ENCODE measurements at regions not wholly inside any gene's neighbourhood (a gene's known extent, or its start where the extent isn't known, plus 50 kb on each side); places are given as distances from the start of the nearest gene placed in this dataset.

DNA sequence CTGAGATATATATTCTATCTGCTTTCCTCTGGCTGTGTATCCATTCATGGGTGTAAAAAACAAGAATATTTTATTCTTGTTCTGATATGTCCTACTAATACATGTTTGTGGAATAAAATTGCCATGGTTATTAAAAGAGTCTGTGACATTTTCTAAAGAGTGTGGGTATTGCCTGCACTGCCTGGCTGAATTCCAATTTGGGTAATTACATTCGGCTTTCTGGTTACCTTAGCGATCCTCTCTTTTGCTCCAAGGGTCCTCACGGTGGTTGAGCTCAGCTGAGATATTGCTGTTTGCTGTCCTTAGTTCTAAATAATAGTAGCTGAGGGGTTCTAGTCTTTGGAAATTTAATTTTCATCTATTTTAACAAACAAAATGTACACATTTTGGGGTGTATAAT lies 301.4 kb upstream of the DNAJC19 start:
- H3K27me3 ChIP-seq (ENCODE audit: control insufficient read depth, insufficient read depth, low read length): no peaks in the 10 kb centered on the region
- H3K36me3 ChIP-seq (ENCODE audit: control insufficient read depth, insufficient read depth, low read length): no peaks in the 10 kb centered on the region
- H3K9me3 ChIP-seq (replicated peaks; ENCODE audit: control insufficient read depth, low read depth, low read length): no peaks in the 10 kb centered on the region
- no CpG with 5 or more reads among the region's 3 CpGs for WGBS (ENCODE audit: insufficient coverage)
- no peak overlapping the region for H3K27ac ChIP-seq (ENCODE audit: low read length)
- DNase-seq: no peak
- H3K4me3 ChIP-seq (ENCODE audit: low read length): no peak overlapping the region
- H3K4me1 ChIP-seq (ENCODE audit: control insufficient read depth, insufficient read depth, low read length): no peaks in the 10 kb centered on the region

- Histone ChIP-seq H3K9me3 (replicated peaks; ENCODE audit: control insufficient read depth, low read depth, low read length) (no peaks in the 10 kb centered on the region), H3K27me3 (ENCODE audit: control insufficient read depth, insufficient read depth, low read length) (no peaks in the 10 kb centered on the region)
- no peak for DNase-seq
These were observed 299.8 kb upstream of the DNAJC19 start for GRCh38 chr3:181289306-181289705.

DNA sequence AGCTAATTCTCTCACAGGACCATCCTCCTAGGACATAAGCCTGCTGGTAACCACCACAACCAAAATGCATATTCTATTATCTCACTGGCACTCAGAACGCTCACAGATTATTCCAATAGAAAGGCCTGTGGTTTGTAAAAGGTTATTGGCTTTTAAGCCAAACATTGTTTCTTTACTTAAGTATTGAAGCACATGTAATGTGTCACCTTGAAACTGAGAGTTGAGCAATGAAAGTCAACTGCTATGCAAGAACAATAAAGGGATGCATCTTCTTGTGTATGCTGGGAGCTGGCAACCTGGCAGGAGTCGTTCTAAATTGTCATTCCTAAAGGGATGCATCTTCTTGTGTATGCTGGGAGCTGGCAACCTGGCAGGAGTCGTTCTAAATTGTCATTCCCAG lies 298.6 kb upstream of the DNAJC19 start:
- H3K27ac ChIP-seq (ENCODE audit: low read length): no peak overlapping the region
- H3K9me3 ChIP-seq (replicated peaks; ENCODE audit: control insufficient read depth, low read depth, low read length): no peaks in the 10 kb centered on the region
- no peaks in the 10 kb centered on the region for H3K36me3 ChIP-seq (ENCODE audit: control insufficient read depth, insufficient read depth, low read length)
- no peaks in the 10 kb centered on the region for H3K4me1 ChIP-seq (ENCODE audit: control insufficient read depth, insufficient read depth, low read length)
- WGBS (ENCODE audit: insufficient coverage): no CpG with 5 or more reads among the region's 3 CpGs
- DNase-seq: no peak
- H3K4me3 ChIP-seq (ENCODE audit: low read length): no peak overlapping the region
- H3K27me3 ChIP-seq (ENCODE audit: control insufficient read depth, insufficient read depth, low read length): no peaks in the 10 kb centered on the region

More at GRCh38 chr3:181289306-181289705, 299.8 kb upstream of the DNAJC19 start:
- Histone ChIP-seq H3K4me3 (ENCODE audit: low read length) (no peak overlapping the region), H3K27ac (ENCODE audit: low read length) (no peak overlapping the region), H3K4me1 (ENCODE audit: control insufficient read depth, insufficient read depth, low read length) (no peaks in the 10 kb centered on the region), H3K36me3 (ENCODE audit: control insufficient read depth, insufficient read depth, low read length) (no peaks in the 10 kb centered on the region)
- WGBS (ENCODE audit: insufficient coverage): no CpG with 5 or more reads among the region's 4 CpGs

GRCh38 chr3:181279239-181279565 lies 289.7 kb upstream of the DNAJC19 start:
- DNase-seq: no peak
- WGBS (ENCODE audit: insufficient coverage): no CpG with 5 or more reads among the region's 2 CpGs
- no peaks in the 10 kb centered on the region for H3K27me3 ChIP-seq (ENCODE audit: control insufficient read depth, insufficient read depth, low read length)
- no peaks in the 10 kb centered on the region for H3K4me1 ChIP-seq (ENCODE audit: control insufficient read depth, insufficient read depth, low read length)
- no peak overlapping the region for H3K4me3 ChIP-seq (ENCODE audit: low read length)
- no peaks in the 10 kb centered on the region for H3K36me3 ChIP-seq (ENCODE audit: control insufficient read depth, insufficient read depth, low read length)
- H3K9me3 ChIP-seq (replicated peaks; ENCODE audit: control insufficient read depth, low read depth, low read length): no peaks in the 10 kb centered on the region
- no peak overlapping the region for H3K27ac ChIP-seq (ENCODE audit: low read length)

GRCh38 chr3:181278468-181279238 lies 289.1 kb upstream of the DNAJC19 start:
- Histone ChIP-seq H3K27me3 (ENCODE audit: control insufficient read depth, insufficient read depth, low read length) (no peaks in the 10 kb centered on the region), H3K36me3 (ENCODE audit: control insufficient read depth, insufficient read depth, low read length) (no peaks in the 10 kb centered on the region), H3K4me3 (ENCODE audit: low read length) (no peak overlapping the region), H3K27ac (ENCODE audit: low read length) (no peak overlapping the region), H3K9me3 (replicated peaks; ENCODE audit: control insufficient read depth, low read depth, low read length) (no peaks in the 10 kb centered on the region), H3K4me1 (ENCODE audit: control insufficient read depth, insufficient read depth, low read length) (no peaks in the 10 kb centered on the region)
- no CpG with 5 or more reads among the region's 5 CpGs for WGBS (ENCODE audit: insufficient coverage)
- no peak for DNase-seq

DNA sequence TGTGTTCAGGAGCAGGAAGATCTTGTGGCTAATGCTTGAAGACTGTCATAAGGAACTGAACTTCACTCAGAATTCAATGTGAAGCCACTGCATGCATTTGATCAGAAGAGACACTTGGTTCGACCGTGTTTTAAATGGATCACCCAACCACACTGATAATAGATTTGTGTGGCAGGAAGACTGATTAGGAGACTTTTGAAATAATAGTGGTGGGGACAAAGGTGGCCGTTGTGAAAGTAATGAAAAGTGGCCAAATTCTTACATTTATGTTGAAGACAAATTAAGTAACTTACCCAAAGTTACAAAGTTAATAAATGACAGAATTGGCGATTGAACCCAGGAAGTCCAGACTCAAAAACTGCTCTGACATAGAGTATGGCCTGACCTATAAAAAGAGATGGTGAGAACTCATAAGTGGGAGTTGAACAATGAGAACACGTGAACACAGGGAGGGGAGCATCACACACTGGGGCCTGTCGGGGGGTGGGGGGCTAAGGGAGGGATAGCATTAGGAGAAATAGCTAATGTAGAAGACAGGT lies 286.9 kb upstream of the DNAJC19 start:
- H3K4me3 ChIP-seq (ENCODE audit: low read length): no peak overlapping the region
- H3K4me1 ChIP-seq (ENCODE audit: control insufficient read depth, insufficient read depth, low read length): no peaks in the 10 kb centered on the region
- H3K9me3 ChIP-seq (replicated peaks; ENCODE audit: control insufficient read depth, low read depth, low read length): no peaks in the 10 kb centered on the region
- H3K27me3 ChIP-seq (ENCODE audit: control insufficient read depth, insufficient read depth, low read length): no peaks in the 10 kb centered on the region
- no peaks in the 10 kb centered on the region for H3K36me3 ChIP-seq (ENCODE audit: control insufficient read depth, insufficient read depth, low read length)
- WGBS (ENCODE audit: insufficient coverage): 63% methylated on average over 2 of the region's 6 CpGs
- no peak for DNase-seq
- no peak overlapping the region for H3K27ac ChIP-seq (ENCODE audit: low read length)

DNA sequence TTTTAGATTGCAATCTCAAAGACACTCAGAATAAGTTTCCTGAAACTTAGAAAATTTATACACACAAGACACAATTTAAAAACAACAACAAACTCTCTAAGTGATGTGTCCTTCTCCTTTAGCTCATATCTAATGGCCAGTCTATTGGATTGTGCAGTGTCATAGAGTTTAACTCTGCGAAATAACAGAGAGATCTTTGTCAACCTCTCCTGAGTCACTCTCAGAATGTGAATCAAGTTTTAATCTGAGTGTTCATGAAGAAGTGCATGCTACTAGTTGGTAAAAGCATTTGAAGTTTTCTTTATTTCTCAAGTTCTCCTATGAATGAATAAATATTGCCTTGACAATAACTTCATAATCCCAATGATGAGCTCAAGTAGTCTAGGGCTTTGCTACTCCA lies 284.5 kb upstream of the DNAJC19 start:
- DNase-seq: no peak
- Histone ChIP-seq H3K36me3 (ENCODE audit: control insufficient read depth, insufficient read depth, low read length) (no peaks in the 10 kb centered on the region), H3K9me3 (replicated peaks; ENCODE audit: control insufficient read depth, low read depth, low read length) (no peaks in the 10 kb centered on the region), H3K27me3 (ENCODE audit: control insufficient read depth, insufficient read depth, low read length) (no peaks in the 10 kb centered on the region), H3K4me3 (ENCODE audit: low read length) (no peak overlapping the region), H3K27ac (ENCODE audit: low read length) (no peak overlapping the region), H3K4me1 (ENCODE audit: control insufficient read depth, insufficient read depth, low read length) (no peaks in the 10 kb centered on the region)
- WGBS (ENCODE audit: insufficient coverage): no CpG with 5 or more reads among the region's 1 CpG

DNA sequence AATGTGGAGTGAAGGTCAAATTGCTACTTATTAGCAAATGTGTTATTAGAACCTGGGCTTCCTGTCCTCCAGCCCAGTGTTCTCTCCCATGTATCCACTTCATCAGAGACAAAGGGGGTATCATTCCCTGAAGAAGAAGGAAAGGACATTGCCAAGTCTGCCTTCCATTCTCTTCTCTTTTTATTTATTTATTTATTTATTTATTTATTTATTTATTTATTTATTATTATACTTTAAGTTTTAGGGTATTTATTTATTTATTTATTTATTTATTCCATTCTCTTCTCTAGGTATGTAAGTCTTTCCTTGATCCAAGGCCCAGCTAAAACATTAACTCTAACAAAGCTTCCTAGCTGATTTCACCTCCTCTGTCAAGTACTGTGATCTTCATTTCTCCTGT lies 277.8 kb upstream of the DNAJC19 start:
- Histone ChIP-seq H3K27me3 (ENCODE audit: control insufficient read depth, insufficient read depth, low read length) (no peaks in the 10 kb centered on the region), H3K36me3 (ENCODE audit: control insufficient read depth, insufficient read depth, low read length) (no peaks in the 10 kb centered on the region)
- DNase-seq: no peak

GRCh38 chr3:181265750-181266333 lies 276.3 kb upstream of the DNAJC19 start:
- no peak for DNase-seq
- Histone ChIP-seq H3K36me3 (ENCODE audit: control insufficient read depth, insufficient read depth, low read length) (no peaks in the 10 kb centered on the region), H3K4me3 (ENCODE audit: low read length) (no peak overlapping the region), H3K27ac (ENCODE audit: low read length) (no peak overlapping the region), H3K4me1 (ENCODE audit: control insufficient read depth, insufficient read depth, low read length) (no peaks in the 10 kb centered on the region), H3K27me3 (ENCODE audit: control insufficient read depth, insufficient read depth, low read length) (no peaks in the 10 kb centered on the region), H3K9me3 (replicated peaks; ENCODE audit: control insufficient read depth, low read depth, low read length) (peaks cover 3% of the 10 kb centered on the region)
- 50% methylated on average over 2 of the region's 4 CpGs for WGBS (ENCODE audit: insufficient coverage)

More for the DNA sequence above, 277.8 kb upstream of the DNAJC19 start:
- Histone ChIP-seq H3K4me1 (ENCODE audit: control insufficient read depth, insufficient read depth, low read length) (no peaks in the 10 kb centered on the region), H3K4me3 (ENCODE audit: low read length) (no peak overlapping the region), H3K9me3 (replicated peaks; ENCODE audit: control insufficient read depth, low read depth, low read length) (no peaks in the 10 kb centered on the region), H3K27ac (ENCODE audit: low read length) (no peak overlapping the region)

DNA sequence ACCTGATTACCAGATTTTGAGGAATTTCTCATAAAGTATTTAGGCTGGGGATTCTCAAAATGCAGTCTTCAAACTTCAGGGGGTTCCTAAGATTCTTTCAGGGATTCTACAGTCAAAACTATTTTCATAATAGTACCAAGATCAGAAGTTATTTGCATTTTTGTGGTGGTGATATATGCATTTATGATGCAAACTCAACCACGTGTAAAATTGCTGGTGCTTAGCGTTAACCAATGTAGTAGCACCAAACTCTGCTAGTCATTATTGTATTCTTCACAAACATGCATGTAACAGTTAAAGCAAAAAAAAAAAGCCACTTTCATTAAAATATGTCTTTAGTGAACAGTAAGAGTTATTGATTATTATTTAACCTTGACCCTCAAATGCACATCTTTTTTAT lies 274.9 kb upstream of the DNAJC19 start:
- WGBS (ENCODE audit: insufficient coverage): no CpG with 5 or more reads among the region's 2 CpGs
- Histone ChIP-seq H3K36me3 (ENCODE audit: control insufficient read depth, insufficient read depth, low read length) (no peaks in the 10 kb centered on the region), H3K9me3 (replicated peaks; ENCODE audit: control insufficient read depth, low read depth, low read length) (peaks cover 3% of the 10 kb centered on the region), H3K4me1 (ENCODE audit: control insufficient read depth, insufficient read depth, low read length) (no peaks in the 10 kb centered on the region), H3K27ac (ENCODE audit: low read length) (no peak overlapping the region), H3K27me3 (ENCODE audit: control insufficient read depth, insufficient read depth, low read length) (no peaks in the 10 kb centered on the region), H3K4me3 (ENCODE audit: low read length) (no peak overlapping the region)
- DNase-seq: no peak

Data from muscle of leg (tissue), 3 donors.